K562 (cell line): ENCODE measurements at regions not wholly inside any gene's neighbourhood (a gene's known extent, or its start where the extent isn't known, plus 50 kb on each side); places are given as distances from the start of the nearest gene placed in this dataset.

ENCODE experiments used
- ATAC-seq: fragments of 200-7000 bp; cut with Tn5 transposase; 3 replicates; pipeline ENCODE4 v1.9.1; 2020; ENCODE audit warnings: moderate library complexity
- BruUV-seq: library from RNA; stranded (reverse); fragments of 400-500 nt; replicated peaks from 2 replicates; lab custom pipeline; 2021; lab: Mats Ljungman, UMichigan
- CTCF ChIA-PET: fragments of 300-600 bp; formaldehyde crosslinking; extraction: SDS; loops from one replicate; lab custom pipeline; 2021; ENCODE audit warnings: low intra/inter-chr PET ratio; lab: Yijun Ruan, JAX
- POLR2A ChIA-PET: fragments of 300-600, 350-650 bp; sonication (Branson Sonifier 250); formaldehyde crosslinking; extraction: SDS; loops from one replicate; lab custom pipeline; 2021; ENCODE audit warnings: antibody characterized with exemption, inconsistent platforms; lab: Yijun Ruan, JAX
- DNase-seq, 4 experiments: peaks; one replicate each; pipeline versions ENCODE4 v3.0.0 to v3.0.0-alpha.2; 2011 to 2018; ENCODE audit warnings: low spot score in 3 of 4, mixed read lengths in 3 of 4; ENCODE audit errors: extremely low read depth in 1 of 4
- FAIRE-seq: peaks from 2 replicates; lab custom pipeline; 2011; peaks lifted over from hg19 to GRCh38; lab: Jason Lieb, UNC
- H2AFZ ChIP-seq: 2 replicates; pipeline ENCODE4 v1.6.0; 2011; ENCODE audit warnings: low read depth, low read length, control low read depth, inconsistent platforms
- H3K27ac ChIP-seq: fragments of 200-600 bp; 3 replicates; pipeline ENCODE4 v1.8.0; 2011; ENCODE audit warnings: low read depth, mild to moderate bottlenecking, control low read depth, inconsistent platforms, low read length, moderate library complexity, mixed read lengths; ENCODE audit errors: extremely low read depth
- H3K27me3 ChIP-seq, 2 experiments: fragments of 300-600 bp in 1 of 2; 2 replicates in 1 of 2; 3 replicates in 1 of 2; pipeline versions ENCODE4 v1.6.0 to v1.8.0; 2011; ENCODE audit warnings: inconsistent platforms in 2 of 2, low read length in 2 of 2, mild to moderate bottlenecking in 1 of 2, mixed read lengths in 1 of 2, moderate library complexity in 1 of 2; ENCODE audit not compliant: control insufficient read depth in 2 of 2, insufficient read depth in 2 of 2
- H3K36me3 ChIP-seq: fragments of 300-600 bp; 3 replicates; pipeline ENCODE4 v1.8.0; 2011; ENCODE audit warnings: mild to moderate bottlenecking, low read length, inconsistent platforms; ENCODE audit not compliant: control insufficient read depth, insufficient read depth
- H3K4me1 ChIP-seq, 2 experiments: fragments of 200-600 bp in 1 of 2; replicated peaks in 1 of 2; 2 replicates in 1 of 2; 3 replicates in 1 of 2; pipeline versions ENCODE4 v1.5.1 to v1.8.0; 2011; ENCODE audit warnings: inconsistent platforms in 2 of 2, low read length in 2 of 2, mild to moderate bottlenecking in 1 of 2, mixed read lengths in 1 of 2, moderate library complexity in 1 of 2; ENCODE audit not compliant: control insufficient read depth in 2 of 2, insufficient read depth in 2 of 2
- H3K4me2 ChIP-seq: 2 replicates; pipeline ENCODE4 v1.6.1; 2011; ENCODE audit warnings: low read length, control low read depth, inconsistent platforms, mixed read lengths; ENCODE audit not compliant: insufficient read depth
- H3K4me3 ChIP-seq: fragments of 200-600 bp; sonication (generic), shearing (Covaris generic); 2 replicates; pipeline ENCODE4 v1.5.1; 2016; ENCODE audit warnings: control low read depth, inconsistent platforms
- H3K79me2 ChIP-seq: fragments of 200-600 bp; 3 replicates; pipeline ENCODE4 v1.8.0; 2011; ENCODE audit warnings: low read length, inconsistent platforms; ENCODE audit not compliant: control insufficient read depth, insufficient read depth
- H3K9ac ChIP-seq, 2 experiments: 2 replicates each; pipeline versions ENCODE4 v1.6.0 to v1.6.1; 2011; ENCODE audit warnings: low read depth in 2 of 2, low read length in 2 of 2, control low read depth in 1 of 2, inconsistent platforms in 1 of 2, mild to moderate bottlenecking in 1 of 2, mixed read lengths in 1 of 2; ENCODE audit not compliant: insufficient read depth in 1 of 2
- H3K9me1 ChIP-seq: one replicate; pipeline ENCODE4 v1.6.0; 2011; ENCODE audit warnings: inconsistent platforms, mild to moderate bottlenecking, low read length, moderate library complexity; ENCODE audit not compliant: control insufficient read depth, insufficient read depth
- H3K9me3 ChIP-seq: replicated peaks from 2 replicates; pipeline ENCODE4 v1.5.1; 2011; ENCODE audit warnings: low read depth, low read length, inconsistent platforms; ENCODE audit not compliant: control insufficient read depth, insufficient read depth
- H4K20me1 ChIP-seq: replicated peaks from 2 replicates; pipeline ENCODE4 v1.6.1; 2011; ENCODE audit warnings: low read length, inconsistent platforms, mixed read lengths; ENCODE audit not compliant: control insufficient read depth, insufficient read depth
- BCOR ChIP-seq: fragments of 450-650 bp; IDR thresholded peaks from 2 replicates; pipeline ENCODE4 v1.6.1; 2016
- BRD9 ChIP-seq: fragments of 450-650 bp; IDR thresholded peaks from 2 replicates; pipeline ENCODE4 v1.6.1; 2018; ENCODE audit warnings: low read depth; ENCODE audit not compliant: partially characterized antibody
- COPS2 ChIP-seq: fragments of 450-650 bp; conservative IDR thresholded peaks from 2 replicates; pipeline ENCODE4 v1.6.1; 2016; ENCODE audit warnings: mild to moderate bottlenecking, moderate library complexity
- E2F3 ChIP-seq: fragments of 250-450 bp; sonication (Bioruptor Pico); IDR thresholded peaks from 2 replicates; pipeline ENCODE4 v1.4.0; 2020; ENCODE audit warnings: mild to moderate bottlenecking
- FOXA3 ChIP-seq, 2 experiments: fragments of 450-650 bp in 1 of 2; sonication (generic) in 1 of 2; formaldehyde crosslinking; IDR thresholded peaks in 1 of 2; conservative IDR thresholded peaks in 1 of 2; 2 replicates each; pipeline versions ENCODE4 v1.4.0 to v1.8.0; 2020 to 2022; ENCODE audit warnings: mild to moderate bottlenecking in 2 of 2, missing genetic modification reagents in 1 of 2
- HOMEZ ChIP-seq: fragments of 250-450 bp; sonication (Bioruptor Pico); IDR thresholded peaks from 2 replicates; pipeline ENCODE4 v1.4.0; 2020; ENCODE audit warnings: mild to moderate bottlenecking, moderate library complexity
- MNT ChIP-seq, 2 experiments: fragments of 450-650 bp; conservative IDR thresholded peaks; 2 replicates each; pipeline ENCODE4 v1.6.1; 2017; ENCODE audit warnings: mild to moderate bottlenecking in 2 of 2, moderate library complexity in 2 of 2
- PTRF ChIP-seq: fragments of 450-650 bp; IDR thresholded peaks from 2 replicates; pipeline ENCODE4 v1.6.1; 2016; ENCODE audit warnings: mild to moderate bottlenecking, missing genetic modification characterization, missing compliant biosample characterization
- SMAD4 ChIP-seq: fragments of 250-450 bp; sonication (Bioruptor Pico); conservative IDR thresholded peaks from 2 replicates; pipeline ENCODE4 v1.8.0; 2021; ENCODE audit warnings: inconsistent platforms, mild to moderate bottlenecking, moderate library complexity
- SPI1 ChIP-seq: IDR thresholded peaks from 2 replicates; pipeline ENCODE4 v1.6.1; 2011; ENCODE audit warnings: low read depth, low read length, control low read depth, borderline replicate concordance
- YBX1 ChIP-seq: fragments of 450-650 bp; IDR thresholded peaks from 2 replicates; pipeline ENCODE4 v1.7.1; 2016; ENCODE audit warnings: mild to moderate bottlenecking
- ZNF324 ChIP-seq: fragments of 250-450 bp; sonication (Bioruptor Pico); IDR thresholded peaks from 2 replicates; pipeline ENCODE4 v1.4.0; 2020; ENCODE audit warnings: mild to moderate bottlenecking
- WGBS: fragments of 100-300 bp; shearing (Covaris generic); methylation state at CpG from one replicate; pipeline ENCODE4 v1.1.6; 2016; ENCODE audit warnings: low coverage, mixed read lengths; ENCODE audit not compliant: insufficient coverage; ENCODE audit errors: missing lambda C conversion rate; 5-methylcytosine and 5-hydroxymethylcytosine counted together
- in situ Hi-C: fragments of 300-500 bp; cut with MboI; formaldehyde crosslinking; loops from 4 replicates; pipeline ENCODE4 v1.15.0; 2018; ENCODE audit warnings: inconsistent platforms, mixed read lengths
- intact Hi-C: fragments of 100-400 bp; cut with micrococcal nuclease; formaldehyde crosslinking; loops from 2 replicates; pipeline ENCODE4 v1.14.2; 2022
- TF ChIP-seq, protein P1 (sequence below): fragments of 450-650 bp; formaldehyde crosslinking; conservative IDR thresholded peaks from 2 replicates; pipeline ENCODE4 v1.4.0; 2022; ENCODE audit warnings: mild to moderate bottlenecking, missing genetic modification characterization
- TF ChIP-seq, protein P2 (sequence below): fragments of 450-650 bp; formaldehyde crosslinking; IDR thresholded peaks from 2 replicates; pipeline ENCODE4 v1.4.0; 2020; ENCODE audit warnings: mild to moderate bottlenecking, moderate library complexity

- POLR2A ChIA-PET, result no interaction called here
- no peaks in the 10 kb centered on the region for H3K36me3 ChIP-seq
- ATAC-seq (no peak), FAIRE-seq (no peak), DNase-seq (no peak)
- CTCF ChIA-PET, result no interaction called here
- intact Hi-C loops, result no loop called here
- H3K4me2 ChIP-seq, result no peak overlapping the region
- no peaks in the 10 kb centered on the region for H4K20me1 ChIP-seq
- in situ Hi-C loops, result no loop called here
- 0% methylated on average over 1 of the region's 1 CpG for WGBS
- TF ChIP-seq COPS2, result no peak
- no peak for TF ChIP-seq FOXA3 (CRISPR knock-in tag; conservative IDR thresholded peaks at IDR 0.05 in 1 of 2, IDR thresholded peaks at IDR 0.05 in 1 of 2)
- TF ChIP-seq YBX1, result no peak
- no peak for TF ChIP-seq SMAD4 (CRISPR knock-in tag)
- no peak for TF ChIP-seq MNT (conservative IDR thresholded peaks at IDR 0.05)
- TF ChIP-seq BCOR, result no peak
- no peak for TF ChIP-seq ZNF324
- TF ChIP-seq, protein P1, sequence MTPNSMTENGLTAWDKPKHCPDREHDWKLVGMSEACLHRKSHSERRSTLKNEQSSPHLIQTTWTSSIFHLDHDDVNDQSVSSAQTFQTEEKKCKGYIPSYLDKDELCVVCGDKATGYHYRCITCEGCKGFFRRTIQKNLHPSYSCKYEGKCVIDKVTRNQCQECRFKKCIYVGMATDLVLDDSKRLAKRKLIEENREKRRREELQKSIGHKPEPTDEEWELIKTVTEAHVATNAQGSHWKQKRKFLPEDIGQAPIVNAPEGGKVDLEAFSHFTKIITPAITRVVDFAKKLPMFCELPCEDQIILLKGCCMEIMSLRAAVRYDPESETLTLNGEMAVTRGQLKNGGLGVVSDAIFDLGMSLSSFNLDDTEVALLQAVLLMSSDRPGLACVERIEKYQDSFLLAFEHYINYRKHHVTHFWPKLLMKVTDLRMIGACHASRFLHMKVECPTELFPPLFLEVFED (CRISPR knock-in tag), result no peak
- no peak for TF ChIP-seq BRD9
- no peak for TF ChIP-seq HOMEZ (CRISPR knock-in tag)
- TF ChIP-seq, protein P2, sequence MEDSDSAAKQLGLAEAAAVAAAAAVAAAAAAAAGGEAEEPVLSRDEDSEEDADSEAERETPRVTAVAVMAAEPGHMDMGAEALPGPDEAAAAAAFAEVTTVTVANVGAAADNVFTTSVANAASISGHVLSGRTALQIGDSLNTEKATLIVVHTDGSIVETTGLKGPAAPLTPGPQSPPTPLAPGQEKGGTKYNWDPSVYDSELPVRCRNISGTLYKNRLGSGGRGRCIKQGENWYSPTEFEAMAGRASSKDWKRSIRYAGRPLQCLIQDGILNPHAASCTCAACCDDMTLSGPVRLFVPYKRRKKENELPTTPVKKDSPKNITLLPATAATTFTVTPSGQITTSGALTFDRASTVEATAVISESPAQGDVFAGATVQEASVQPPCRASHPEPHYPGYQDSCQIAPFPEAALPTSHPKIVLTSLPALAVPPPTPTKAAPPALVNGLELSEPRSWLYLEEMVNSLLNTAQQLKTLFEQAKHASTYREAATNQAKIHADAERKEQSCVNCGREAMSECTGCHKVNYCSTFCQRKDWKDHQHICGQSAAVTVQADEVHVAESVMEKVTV (CRISPR knock-in tag), result no peak
- TF ChIP-seq PTRF (tag), result no peak
- TF ChIP-seq E2F3 (CRISPR knock-in tag), result no peak
- no peak for TF ChIP-seq SPI1
- H3K9me3 ChIP-seq, result no peaks in the 10 kb centered on the region
- no peaks in the 10 kb centered on the region for H3K4me1 ChIP-seq
- no peak overlapping the region for H2AFZ ChIP-seq
- H3K27me3 ChIP-seq, result no peaks in the 10 kb centered on the region
- no peak overlapping the region for H3K27ac ChIP-seq
- no peak overlapping the region for H3K9ac ChIP-seq
- no peak overlapping the region for H3K4me3 ChIP-seq
- no peaks in the 10 kb centered on the region for H3K79me2 ChIP-seq
- no TSS peak for BruUV-seq
- no peaks in the 10 kb centered on the region for H3K9me1 ChIP-seq
These were observed 1545.7 kb upstream of the TENM4 start for GRCh38 chr11:80986421-80987074.
